ENCODE measurements at regions not wholly inside any gene's neighbourhood (a gene's known extent, or its start where the extent isn't known, plus 50 kb on each side); places are given as distances from the start of the nearest gene placed in this dataset.

GRCh38 chr20:22093122-22093521 is 387.7 kb downstream of the PAX1 start:
- TF ChIP-seq CTCF (IDR thresholded peaks at IDR 0.05), result no peak
- no peak for TF ChIP-seq ZNF512 (CRISPR knock-in tag; IDR thresholded peaks at IDR 0.05; ENCODE audit: borderline replicate concordance)
- TF ChIP-seq ATF2 (CRISPR knock-in tag; IDR thresholded peaks at IDR 0.05; ENCODE audit: borderline replicate concordance, low read depth), result no peak
- no peak for TF ChIP-seq USF2 (CRISPR knock-in tag; IDR thresholded peaks at IDR 0.05)
- TF ChIP-seq SMAD3 (CRISPR knock-in tag; IDR thresholded peaks at IDR 0.05; ENCODE audit: borderline replicate concordance), result no peak
- TF ChIP-seq ZNF263 (CRISPR knock-in tag; IDR thresholded peaks at IDR 0.05; ENCODE audit: low read depth), result no peak
- no peak for TF ChIP-seq GRHL2 (CRISPR knock-in tag; IDR thresholded peaks at IDR 0.05; ENCODE audit: insufficient replicate concordance, severe bottlenecking)
- TF ChIP-seq ZNF232 (CRISPR knock-in tag; IDR thresholded peaks at IDR 0.05), result no peak
